LNCaP clone FGC (cell line): ENCODE measurements at regions not wholly inside any gene's neighbourhood (a gene's known extent, or its start where the extent isn't known, plus 50 kb on each side); places are given as distances from the start of the nearest gene placed in this dataset.
"Not testable (repeated sequence)": the region's sequence is repeated elsewhere in the genome, so short reads cannot be mapped to it uniquely, and the experiment has no call there.

ENCODE experiments used
- DNase-seq: peaks from one replicate; pipeline ENCODE4 v3.0.0-alpha.2; 2011; ENCODE audit warnings: low read depth
- H3K4me3 ChIP-seq: 2 replicates; pipeline ENCODE4 v1.5.1; 2011; ENCODE audit warnings: mild to moderate bottlenecking, low read depth, low read length, control low read depth
- CTCF ChIP-seq: IDR thresholded peaks from 2 replicates; pipeline ENCODE4 v1.5.1; 2012; ENCODE audit warnings: mild to moderate bottlenecking; ENCODE audit not compliant: control insufficient read depth, insufficient read depth; ENCODE audit errors: extremely low read depth

- DNase-seq: no peak
- no peak for TF ChIP-seq CTCF
- no peak overlapping the region for H3K4me3 ChIP-seq
Observed at GRCh38 chr1:234950598-234950997, 178.0 kb downstream of the TOMM20 start.

- DNase-seq, H3K4me3 ChIP-seq: not testable (repeated sequence)
Observed at GRCh38 chr1:234949528-234949927, 179.1 kb downstream of the TOMM20 start.

- TF ChIP-seq CTCF: no peak
- no peak for DNase-seq
- H3K4me3 ChIP-seq: no peak overlapping the region
Observed at GRCh38 chr1:234944439-234945344, 183.9 kb downstream of the TOMM20 start.

- TF ChIP-seq CTCF: no peak
- DNase-seq: no peak
- H3K4me3 ChIP-seq: no peak overlapping the region
Observed at GRCh38 chr1:234943836-234944402, 184.7 kb downstream of the TOMM20 start.

GRCh38 chr1:234942879-234943506, 185.6 kb downstream of the TOMM20 start:
- no peak overlapping the region for H3K4me3 ChIP-seq
- DNase-seq: no peak
- no peak for TF ChIP-seq CTCF

- H3K4me3 ChIP-seq: no peak overlapping the region
- DNase-seq: no peak
- TF ChIP-seq CTCF: no peak
Observed at GRCh38 chr1:234942012-234942332, 186.7 kb downstream of the TOMM20 start.

GRCh38 chr1:234941321-234942011, 187.2 kb downstream of the TOMM20 start:
- no peak for DNase-seq
- TF ChIP-seq CTCF: no peak
- H3K4me3 ChIP-seq: no peak overlapping the region
